A549 (cell line): ENCODE measurements at regions not wholly inside any gene's neighbourhood (a gene's known extent, or its start where the extent isn't known, plus 50 kb on each side); places are given as distances from the start of the nearest gene placed in this dataset.

Source experiments
- CEBPB ChIP-seq, 2 experiments: fragments of >200 bp in 1 of 2; sonication (Bioruptor Twin) in 1 of 2; formaldehyde crosslinking in 1 of 2; IDR thresholded peaks; 2 replicates each; pipeline ENCODE4 v1.6.1; 2012 to 2016
- CHD4 ChIP-seq: fragments of 200-600 bp; sonication (generic); IDR thresholded peaks from 2 replicates; pipeline ENCODE4 v1.6.1; 2016; ENCODE audit warnings: antibody characterized with exemption, mild to moderate bottlenecking, borderline replicate concordance
- EP300 ChIP-seq, 2 experiments: fragments of >200 bp; sonication (Bioruptor Twin); formaldehyde crosslinking; IDR thresholded peaks; 2 replicates in 1 of 2; 3 replicates in 1 of 2; pipeline ENCODE4 v1.6.1; 2016 to 2017
- JUN ChIP-seq, 2 experiments: fragments of >200 bp; sonication (Bioruptor Twin); formaldehyde crosslinking; IDR thresholded peaks; 2 replicates in 1 of 2; 3 replicates in 1 of 2; pipeline ENCODE4 v1.6.1; 2016 to 2017
- JUNB ChIP-seq: fragments of >200 bp; sonication (Bioruptor Twin); formaldehyde crosslinking; IDR thresholded peaks from 2 replicates; pipeline ENCODE4 v1.6.1; 2016
- MAZ ChIP-seq: fragments of 150-350 bp; IDR thresholded peaks from 2 replicates; pipeline ENCODE4 v1.6.1; 2014; ENCODE audit warnings: antibody characterized with exemption, low read depth, low read length, borderline replicate concordance
- PHF8 ChIP-seq: fragments of 200-600 bp; sonication (generic); IDR thresholded peaks from 2 replicates; pipeline ENCODE4 v1.6.1; 2016; ENCODE audit warnings: low read depth, mild to moderate bottlenecking, antibody characterized with exemption, moderate library complexity, borderline replicate concordance
- POLR2A ChIP-seq: IDR thresholded peaks from 2 replicates; pipeline ENCODE4 v1.6.1; 2012; ENCODE audit warnings: mild to moderate bottlenecking, low read length
- ZSCAN20 ChIP-seq: fragments of 250-450 bp; sonication (Bioruptor Pico); IDR thresholded peaks from 2 replicates; pipeline ENCODE4 v1.8.0; 2022; ENCODE audit warnings: mild to moderate bottlenecking, moderate library complexity
- TF ChIP-seq, protein P1 (sequence below): fragments of >200 bp; sonication (Bioruptor Twin); formaldehyde crosslinking; IDR thresholded peaks from 3 replicates; pipeline ENCODE4 v1.5.1; 2016
- TF ChIP-seq, protein P2 (sequence below): IDR thresholded peaks from 2 replicates; pipeline ENCODE4 v1.6.1; 2012
- TF ChIP-seq, protein P3 (sequence below): fragments of 200-600 bp; sonication (generic); IDR thresholded peaks from 2 replicates; pipeline ENCODE4 v1.6.1; 2016; ENCODE audit warnings: antibody characterized with exemption, mild to moderate bottlenecking, moderate library complexity
- TF ChIP-seq, protein P4 (sequence below): fragments of 450-650 bp; IDR thresholded peaks from 2 replicates; pipeline ENCODE4 v1.6.1; 2014; ENCODE audit warnings: antibody characterized with exemption

DNA sequence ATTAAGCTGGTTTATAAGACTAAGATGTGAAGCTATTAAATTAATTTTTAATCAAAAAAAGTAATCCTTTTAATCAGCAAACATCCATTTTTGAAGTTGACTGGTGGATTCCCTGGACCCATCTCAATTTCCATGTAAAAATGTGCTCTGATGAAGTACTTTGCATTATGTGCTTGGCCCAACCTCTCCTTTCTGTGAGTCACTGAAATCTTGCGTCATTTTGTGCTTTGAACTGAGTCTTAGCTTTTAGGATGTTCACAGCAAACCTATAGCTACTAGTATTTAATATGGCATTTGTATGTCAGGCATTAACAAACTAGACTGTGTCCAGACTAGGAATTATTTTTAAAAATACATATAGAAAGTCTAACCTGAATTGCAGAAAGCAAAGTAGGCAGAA lies 55.0 kb upstream of the CDH12 start:
- TF ChIP-seq, protein P1, sequence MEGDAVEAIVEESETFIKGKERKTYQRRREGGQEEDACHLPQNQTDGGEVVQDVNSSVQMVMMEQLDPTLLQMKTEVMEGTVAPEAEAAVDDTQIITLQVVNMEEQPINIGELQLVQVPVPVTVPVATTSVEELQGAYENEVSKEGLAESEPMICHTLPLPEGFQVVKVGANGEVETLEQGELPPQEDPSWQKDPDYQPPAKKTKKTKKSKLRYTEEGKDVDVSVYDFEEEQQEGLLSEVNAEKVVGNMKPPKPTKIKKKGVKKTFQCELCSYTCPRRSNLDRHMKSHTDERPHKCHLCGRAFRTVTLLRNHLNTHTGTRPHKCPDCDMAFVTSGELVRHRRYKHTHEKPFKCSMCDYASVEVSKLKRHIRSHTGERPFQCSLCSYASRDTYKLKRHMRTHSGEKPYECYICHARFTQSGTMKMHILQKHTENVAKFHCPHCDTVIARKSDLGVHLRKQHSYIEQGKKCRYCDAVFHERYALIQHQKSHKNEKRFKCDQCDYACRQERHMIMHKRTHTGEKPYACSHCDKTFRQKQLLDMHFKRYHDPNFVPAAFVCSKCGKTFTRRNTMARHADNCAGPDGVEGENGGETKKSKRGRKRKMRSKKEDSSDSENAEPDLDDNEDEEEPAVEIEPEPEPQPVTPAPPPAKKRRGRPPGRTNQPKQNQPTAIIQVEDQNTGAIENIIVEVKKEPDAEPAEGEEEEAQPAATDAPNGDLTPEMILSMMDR: no peak
- TF ChIP-seq, protein P2, sequence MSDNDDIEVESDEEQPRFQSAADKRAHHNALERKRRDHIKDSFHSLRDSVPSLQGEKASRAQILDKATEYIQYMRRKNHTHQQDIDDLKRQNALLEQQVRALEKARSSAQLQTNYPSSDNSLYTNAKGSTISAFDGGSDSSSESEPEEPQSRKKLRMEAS: no peak
- TF ChIP-seq, protein P3, sequence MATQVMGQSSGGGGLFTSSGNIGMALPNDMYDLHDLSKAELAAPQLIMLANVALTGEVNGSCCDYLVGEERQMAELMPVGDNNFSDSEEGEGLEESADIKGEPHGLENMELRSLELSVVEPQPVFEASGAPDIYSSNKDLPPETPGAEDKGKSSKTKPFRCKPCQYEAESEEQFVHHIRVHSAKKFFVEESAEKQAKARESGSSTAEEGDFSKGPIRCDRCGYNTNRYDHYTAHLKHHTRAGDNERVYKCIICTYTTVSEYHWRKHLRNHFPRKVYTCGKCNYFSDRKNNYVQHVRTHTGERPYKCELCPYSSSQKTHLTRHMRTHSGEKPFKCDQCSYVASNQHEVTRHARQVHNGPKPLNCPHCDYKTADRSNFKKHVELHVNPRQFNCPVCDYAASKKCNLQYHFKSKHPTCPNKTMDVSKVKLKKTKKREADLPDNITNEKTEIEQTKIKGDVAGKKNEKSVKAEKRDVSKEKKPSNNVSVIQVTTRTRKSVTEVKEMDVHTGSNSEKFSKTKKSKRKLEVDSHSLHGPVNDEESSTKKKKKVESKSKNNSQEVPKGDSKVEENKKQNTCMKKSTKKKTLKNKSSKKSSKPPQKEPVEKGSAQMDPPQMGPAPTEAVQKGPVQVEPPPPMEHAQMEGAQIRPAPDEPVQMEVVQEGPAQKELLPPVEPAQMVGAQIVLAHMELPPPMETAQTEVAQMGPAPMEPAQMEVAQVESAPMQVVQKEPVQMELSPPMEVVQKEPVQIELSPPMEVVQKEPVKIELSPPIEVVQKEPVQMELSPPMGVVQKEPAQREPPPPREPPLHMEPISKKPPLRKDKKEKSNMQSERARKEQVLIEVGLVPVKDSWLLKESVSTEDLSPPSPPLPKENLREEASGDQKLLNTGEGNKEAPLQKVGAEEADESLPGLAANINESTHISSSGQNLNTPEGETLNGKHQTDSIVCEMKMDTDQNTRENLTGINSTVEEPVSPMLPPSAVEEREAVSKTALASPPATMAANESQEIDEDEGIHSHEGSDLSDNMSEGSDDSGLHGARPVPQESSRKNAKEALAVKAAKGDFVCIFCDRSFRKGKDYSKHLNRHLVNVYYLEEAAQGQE: no peak
- TF ChIP-seq CHD4 (no peak), MAZ (no peak), EP300 (IDR thresholded peaks at IDR 0.05) (no peak), JUNB (no peak), PHF8 (no peak), ZSCAN20 (no peak), CEBPB (IDR thresholded peaks at IDR 0.05) (no peak), JUN (IDR thresholded peaks at IDR 0.05) (no peak), POLR2A (no peak)
- TF ChIP-seq, protein P4, sequence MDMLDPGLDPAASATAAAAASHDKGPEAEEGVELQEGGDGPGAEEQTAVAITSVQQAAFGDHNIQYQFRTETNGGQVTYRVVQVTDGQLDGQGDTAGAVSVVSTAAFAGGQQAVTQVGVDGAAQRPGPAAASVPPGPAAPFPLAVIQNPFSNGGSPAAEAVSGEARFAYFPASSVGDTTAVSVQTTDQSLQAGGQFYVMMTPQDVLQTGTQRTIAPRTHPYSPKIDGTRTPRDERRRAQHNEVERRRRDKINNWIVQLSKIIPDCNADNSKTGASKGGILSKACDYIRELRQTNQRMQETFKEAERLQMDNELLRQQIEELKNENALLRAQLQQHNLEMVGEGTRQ: no peak
